T-helper 2 cell treated with Interferon-gamma antibody and Interleukin-4, amounts not matched to agents 5 μg/mL and 100 μg/mL, for 36 hours (primary cell): ENCODE measurements at regions not wholly inside any gene's neighbourhood (a gene's known extent, or its start where the extent isn't known, plus 50 kb on each side); places are given as distances from the start of the nearest gene placed in this dataset.
A peak's percentile ranks its signal among the peaks of the same experiment; 100 is the strongest.
"Not testable (repeated sequence)": the region's sequence is repeated elsewhere in the genome, so short reads cannot be mapped to it uniquely, and the experiment has no call there.

Experiments used
- DNase-seq: peaks from one replicate; pipeline ENCODE4 v3.0.0; 2021; ENCODE audit warnings: low spot score
- H3K27ac Mint-ChIP-seq: one replicate; pipeline ENCODE4 v1.8.0; 2021; ENCODE audit warnings: mild to moderate bottlenecking, mixed read lengths
- H3K27me3 Mint-ChIP-seq: one replicate; pipeline ENCODE4 v1.8.0; 2021; ENCODE audit warnings: low read depth, mixed read lengths
- H3K36me3 Mint-ChIP-seq: one replicate; pipeline ENCODE4 v1.8.0; 2021; ENCODE audit warnings: low read depth, mixed read lengths
- H3K4me1 Mint-ChIP-seq: one replicate; pipeline ENCODE4 v1.8.0; 2021; ENCODE audit warnings: low read depth, mixed read lengths
- H3K4me3 Mint-ChIP-seq: one replicate; pipeline ENCODE4 v1.8.0; 2022; ENCODE audit warnings: mild to moderate bottlenecking, moderate library complexity, mixed read lengths
- H3K9me3 Mint-ChIP-seq: one replicate; pipeline ENCODE4 v1.8.0; 2021; ENCODE audit warnings: mixed read lengths

DNA sequence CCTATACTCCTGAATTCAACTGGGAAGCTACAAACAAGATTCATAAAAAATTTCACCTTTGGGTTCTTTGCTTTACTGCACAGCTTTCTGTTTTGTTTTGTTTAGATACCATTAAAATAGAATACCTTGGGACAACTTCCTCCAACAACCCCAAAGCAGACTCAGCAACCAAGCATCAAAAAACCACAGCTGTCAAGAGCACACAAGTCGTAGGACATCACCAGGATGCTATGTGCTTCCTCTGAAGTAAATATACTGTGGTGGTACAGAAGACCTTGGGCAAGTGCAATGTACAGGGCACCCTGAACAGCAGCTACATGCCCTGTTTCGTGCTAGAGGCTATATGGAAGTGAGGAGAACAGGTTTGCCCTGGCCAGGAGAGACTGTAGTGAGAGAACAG, 359.3 kb downstream of the BCL11B start:
- H3K9me3 Mint-ChIP-seq = no peaks in the 10 kb centered on the region
- no peak for DNase-seq
- peak overlapping the region; percentile 60 for H3K27ac Mint-ChIP-seq
- no peaks in the 10 kb centered on the region for H3K36me3 Mint-ChIP-seq
- H3K4me1 Mint-ChIP-seq = peaks cover 24% of the 10 kb centered on the region
- H3K27me3 Mint-ChIP-seq = peaks cover 11% of the 10 kb centered on the region
- peak overlapping the region; percentile 23 for H3K4me3 Mint-ChIP-seq

GRCh38 chr14:98913967-98914650, 357.9 kb downstream of the BCL11B start:
- no peaks in the 10 kb centered on the region for H3K9me3 Mint-ChIP-seq
- H3K4me1 Mint-ChIP-seq = peaks cover 24% of the 10 kb centered on the region
- peaks cover 13% of the 10 kb centered on the region for H3K27me3 Mint-ChIP-seq
- H3K4me3 Mint-ChIP-seq = no peak overlapping the region
- DNase-seq = no peak
- H3K27ac Mint-ChIP-seq = no peak overlapping the region
- H3K36me3 Mint-ChIP-seq = no peaks in the 10 kb centered on the region

DNA sequence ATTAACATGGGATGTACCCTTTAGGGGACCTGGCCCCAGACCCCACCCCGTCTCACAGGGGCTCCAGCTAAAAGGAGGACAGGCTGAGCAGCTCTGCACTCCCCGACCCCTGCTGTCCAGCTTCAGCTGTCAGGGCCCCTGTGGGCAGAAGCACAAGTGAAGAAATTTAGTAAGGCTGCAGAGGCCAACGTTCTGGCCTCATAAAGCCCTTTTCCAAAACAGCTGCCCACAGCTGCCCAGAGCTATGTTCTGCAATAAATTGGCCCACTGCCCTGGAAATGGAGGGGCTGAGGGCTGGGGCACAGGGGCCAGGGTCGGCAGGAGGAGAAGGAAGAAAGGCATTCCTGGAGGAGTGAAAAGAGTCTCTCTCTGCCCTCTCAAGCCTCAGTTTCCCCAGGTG, 357.1 kb downstream of the BCL11B start:
- H3K4me1 Mint-ChIP-seq = peaks cover 22% of the 10 kb centered on the region
- H3K4me3 Mint-ChIP-seq = no peak overlapping the region
- H3K9me3 Mint-ChIP-seq = no peaks in the 10 kb centered on the region
- H3K36me3 Mint-ChIP-seq = no peaks in the 10 kb centered on the region
- DNase-seq = no peak
- peaks cover 13% of the 10 kb centered on the region for H3K27me3 Mint-ChIP-seq
- no peak overlapping the region for H3K27ac Mint-ChIP-seq

- H3K4me3 Mint-ChIP-seq = no peak overlapping the region
- no peaks in the 10 kb centered on the region for H3K36me3 Mint-ChIP-seq
- no peaks in the 10 kb centered on the region for H3K9me3 Mint-ChIP-seq
- H3K27me3 Mint-ChIP-seq = peaks cover 13% of the 10 kb centered on the region
- no peak overlapping the region for H3K27ac Mint-ChIP-seq
- H3K4me1 Mint-ChIP-seq = peaks cover 22% of the 10 kb centered on the region
- DNase-seq = no peak
Measured at GRCh38 chr14:98915625-98916024, 356.4 kb downstream of the BCL11B start.

GRCh38 chr14:98916036-98916435, 356.0 kb downstream of the BCL11B start:
- no peaks in the 10 kb centered on the region for H3K36me3 Mint-ChIP-seq
- H3K27ac Mint-ChIP-seq = no peak overlapping the region
- no peaks in the 10 kb centered on the region for H3K9me3 Mint-ChIP-seq

DNA sequence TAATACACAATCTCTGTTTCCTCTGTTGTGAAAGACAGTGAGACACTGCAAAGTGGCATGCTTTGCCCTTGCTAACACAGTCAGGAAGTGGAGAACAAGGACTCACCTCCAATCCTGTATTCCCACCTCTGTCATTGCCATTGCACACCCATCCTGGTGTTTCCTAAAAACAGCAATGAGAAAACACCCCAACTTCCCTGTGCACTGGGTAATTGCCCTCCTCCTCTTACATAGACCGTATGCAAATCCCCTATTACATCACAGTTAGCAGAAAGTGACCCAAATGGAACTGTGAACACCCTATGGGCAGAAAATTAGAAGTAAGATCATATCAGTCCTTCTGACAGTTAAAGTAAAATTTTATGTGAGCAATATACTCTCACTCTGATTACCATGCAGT, 355.5 kb downstream of the BCL11B start:
- no peaks in the 10 kb centered on the region for H3K36me3 Mint-ChIP-seq
- no peak overlapping the region for H3K4me3 Mint-ChIP-seq
- no peak for DNase-seq
- H3K27ac Mint-ChIP-seq = no peak overlapping the region
- no peaks in the 10 kb centered on the region for H3K9me3 Mint-ChIP-seq
- H3K27me3 Mint-ChIP-seq = peaks cover 14% of the 10 kb centered on the region
- peaks cover 19% of the 10 kb centered on the region for H3K4me1 Mint-ChIP-seq

More at GRCh38 chr14:98916036-98916435, 356.0 kb downstream of the BCL11B start:
- peaks cover 16% of the 10 kb centered on the region for H3K27me3 Mint-ChIP-seq
- H3K4me1 Mint-ChIP-seq = peaks cover 22% of the 10 kb centered on the region
- no peak for DNase-seq
- no peak overlapping the region for H3K4me3 Mint-ChIP-seq

DNA sequence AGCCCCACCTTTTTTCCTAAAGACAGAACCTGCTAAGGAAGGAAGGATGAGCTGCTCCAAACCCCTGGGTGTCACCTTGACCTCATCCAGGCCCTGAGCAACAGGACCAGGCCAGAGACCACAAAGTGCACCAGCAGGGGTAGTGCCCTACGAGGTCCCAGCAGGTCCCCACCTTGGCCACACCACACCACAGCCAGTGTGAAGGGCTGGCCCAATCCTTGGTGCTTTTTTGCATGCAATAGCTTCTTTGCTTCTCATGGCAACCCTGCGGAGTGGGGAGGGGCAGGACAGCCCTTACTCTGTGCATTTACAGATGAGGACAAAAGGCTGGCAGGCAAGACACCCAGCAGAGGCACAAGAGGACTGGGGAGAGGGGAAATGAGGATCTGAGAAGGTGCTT, 352.6 kb downstream of the BCL11B start:
- Mint-ChIP-seq H3K27ac (no peak overlapping the region), H3K4me1 (peaks cover 5% of the 10 kb centered on the region), H3K27me3 (peaks cover 16% of the 10 kb centered on the region), H3K36me3 (no peaks in the 10 kb centered on the region), H3K4me3 (no peak overlapping the region), H3K9me3 (peaks cover 8% of the 10 kb centered on the region)
- DNase-seq = no peak

DNA sequence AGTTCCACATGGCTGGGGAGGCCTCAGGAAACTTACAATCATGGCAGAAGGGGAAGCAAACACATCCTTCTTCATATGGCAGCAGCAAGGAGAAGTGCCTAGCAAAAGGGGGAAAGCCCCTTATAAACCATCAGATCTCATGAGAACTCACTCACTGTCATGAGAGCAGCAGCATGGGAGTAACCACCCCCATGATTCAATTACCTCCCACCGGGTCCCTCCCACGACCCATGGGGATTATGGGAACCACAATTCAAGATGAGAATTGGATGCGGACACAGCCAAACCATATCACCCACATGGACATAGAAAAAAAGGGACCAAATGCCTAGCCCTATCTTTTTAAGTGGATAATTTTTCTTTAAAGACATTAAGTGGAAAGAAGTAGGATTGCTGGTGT, 350.7 kb downstream of the BCL11B start:
- not testable (repeated sequence) for H3K36me3 Mint-ChIP-seq, H3K9me3 Mint-ChIP-seq, H3K27ac Mint-ChIP-seq, H3K4me1 Mint-ChIP-seq, DNase-seq, H3K4me3 Mint-ChIP-seq
- peaks cover 16% of the 10 kb centered on the region for H3K27me3 Mint-ChIP-seq

DNA sequence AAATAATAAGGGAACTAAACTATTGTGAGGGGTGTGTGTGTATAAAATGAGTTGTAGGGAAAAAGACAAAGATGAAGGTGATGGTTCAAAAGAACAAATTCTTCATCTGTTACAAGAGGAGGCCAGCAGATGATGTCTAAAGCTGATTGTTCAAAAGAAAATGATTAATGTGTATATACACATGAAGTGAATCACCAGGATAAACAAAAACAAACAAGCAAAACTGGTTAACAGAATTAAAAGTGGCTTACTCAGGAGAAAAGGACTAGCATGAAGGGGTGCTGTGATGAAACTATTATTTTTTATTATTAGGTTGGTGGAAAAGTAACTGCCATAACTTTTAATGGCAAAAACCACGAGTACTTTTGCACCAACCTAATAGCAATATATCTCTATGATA, 348.4 kb downstream of the BCL11B start:
- Mint-ChIP-seq H3K4me3 (no peak overlapping the region), H3K27ac (no peak overlapping the region), H3K27me3 (peaks cover 9% of the 10 kb centered on the region), H3K36me3 (peaks cover 1% of the 10 kb centered on the region), H3K4me1 (peaks cover 11% of the 10 kb centered on the region), H3K9me3 (peaks cover 8% of the 10 kb centered on the region)
- DNase-seq = no peak

DNA sequence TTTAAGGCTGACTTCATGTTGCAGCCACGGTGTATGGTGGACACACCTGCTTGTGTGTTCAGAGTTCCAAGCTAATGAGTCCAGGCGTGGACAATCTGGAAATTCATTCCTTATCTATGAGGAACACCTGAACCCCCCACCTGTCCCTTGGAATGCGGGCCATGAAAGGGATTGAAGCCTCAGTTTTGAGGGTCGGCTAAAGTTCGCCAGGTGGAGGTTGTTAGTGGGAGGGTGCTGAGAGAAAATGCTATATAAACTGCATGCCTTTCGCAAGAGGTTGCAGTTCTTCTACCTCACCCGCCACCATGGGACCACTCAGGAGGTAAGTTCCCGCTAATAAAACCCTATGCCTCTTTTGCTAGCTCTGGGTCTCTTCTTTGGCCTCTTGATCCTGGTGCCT, 348.0 kb downstream of the BCL11B start:
- peaks cover 1% of the 10 kb centered on the region for H3K36me3 Mint-ChIP-seq
- H3K4me3 Mint-ChIP-seq = no peak overlapping the region
- peaks cover 7% of the 10 kb centered on the region for H3K27me3 Mint-ChIP-seq
- H3K4me1 Mint-ChIP-seq = peaks cover 11% of the 10 kb centered on the region
- peaks cover 8% of the 10 kb centered on the region for H3K9me3 Mint-ChIP-seq
- no peak for DNase-seq
- H3K27ac Mint-ChIP-seq = no peak overlapping the region

DNA sequence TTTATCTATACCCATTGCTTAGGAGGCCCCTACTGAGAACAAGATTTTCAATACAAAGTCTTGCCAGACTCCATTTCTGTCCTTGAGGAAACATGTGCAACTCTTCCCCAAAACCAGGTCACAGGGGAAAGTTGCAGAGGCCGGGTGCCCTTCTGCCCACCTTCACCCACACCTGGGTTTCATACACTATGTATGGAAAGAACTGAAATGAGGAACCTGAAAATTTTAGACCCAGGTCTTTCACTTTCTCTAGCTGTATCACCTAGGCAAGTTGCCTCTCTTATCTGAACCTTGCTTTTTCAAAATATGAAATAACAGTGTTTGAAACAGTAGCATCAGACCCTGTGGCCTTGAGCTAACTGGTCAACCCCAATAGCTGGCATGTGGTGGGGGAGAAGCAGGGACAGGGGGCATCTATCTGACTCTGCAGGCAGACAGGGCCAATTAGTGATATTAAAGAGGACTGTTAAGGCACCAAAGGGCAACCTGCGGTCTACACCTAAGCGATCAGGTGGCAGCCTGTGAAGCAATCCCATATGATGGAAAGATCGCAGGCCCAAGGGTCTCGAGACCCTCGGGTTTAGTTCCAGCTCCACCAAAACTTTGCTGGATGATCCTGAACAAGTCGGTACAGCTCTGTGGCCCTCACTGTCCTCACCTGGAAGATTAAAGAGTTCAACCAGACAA, 346.5 kb downstream of the BCL11B start:
- peaks cover 8% of the 10 kb centered on the region for H3K9me3 Mint-ChIP-seq
- peaks cover 11% of the 10 kb centered on the region for H3K4me1 Mint-ChIP-seq
- no peak overlapping the region for H3K4me3 Mint-ChIP-seq
- peaks cover 1% of the 10 kb centered on the region for H3K36me3 Mint-ChIP-seq
- H3K27me3 Mint-ChIP-seq = peaks cover 7% of the 10 kb centered on the region
- no peak for DNase-seq
- H3K27ac Mint-ChIP-seq = no peak overlapping the region

- peaks cover 5% of the 10 kb centered on the region for H3K27me3 Mint-ChIP-seq
- DNase-seq = no peak
- no peak overlapping the region for H3K27ac Mint-ChIP-seq
- H3K9me3 Mint-ChIP-seq = peaks cover 8% of the 10 kb centered on the region
- no peak overlapping the region for H3K4me3 Mint-ChIP-seq
- peaks cover 18% of the 10 kb centered on the region for H3K4me1 Mint-ChIP-seq
- H3K36me3 Mint-ChIP-seq = peaks cover 1% of the 10 kb centered on the region
Measured at GRCh38 chr14:98926146-98926545, 345.9 kb downstream of the BCL11B start.

DNA sequence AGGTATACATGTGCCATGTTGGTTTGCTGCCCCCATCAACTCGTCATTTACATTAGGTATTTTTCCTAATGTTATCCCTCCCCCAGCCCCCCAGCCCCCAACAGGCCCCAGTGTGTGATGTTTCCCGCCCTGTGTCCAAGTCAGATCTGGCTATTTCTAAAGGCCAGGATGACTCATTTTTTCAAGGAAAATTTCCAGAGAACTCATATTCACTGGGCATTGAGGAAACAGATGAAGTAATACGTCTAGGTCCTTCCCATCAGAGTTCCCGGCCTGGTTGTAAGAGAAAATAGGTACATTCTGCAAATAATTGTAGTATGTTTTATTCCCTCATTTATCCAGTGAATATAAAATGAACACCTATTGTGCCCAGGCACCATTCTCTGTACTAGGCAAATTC, 345.2 kb downstream of the BCL11B start:
- peaks cover 10% of the 10 kb centered on the region for H3K9me3 Mint-ChIP-seq

GRCh38 chr14:98927986-98928385, 344.0 kb downstream of the BCL11B start:
- no peak overlapping the region for H3K27ac Mint-ChIP-seq
- no peak for DNase-seq
- peaks cover 34% of the 10 kb centered on the region for H3K4me1 Mint-ChIP-seq
- H3K36me3 Mint-ChIP-seq = peaks cover 1% of the 10 kb centered on the region
- peaks cover 6% of the 10 kb centered on the region for H3K9me3 Mint-ChIP-seq
- no peaks in the 10 kb centered on the region for H3K27me3 Mint-ChIP-seq
- no peak overlapping the region for H3K4me3 Mint-ChIP-seq

More for the DNA sequence above, 345.2 kb downstream of the BCL11B start:
- peaks cover 22% of the 10 kb centered on the region for H3K4me1 Mint-ChIP-seq
- peaks cover 1% of the 10 kb centered on the region for H3K36me3 Mint-ChIP-seq
- peaks cover 4% of the 10 kb centered on the region for H3K27me3 Mint-ChIP-seq
- H3K4me3 Mint-ChIP-seq = no peak overlapping the region
- no peak for DNase-seq
- no peak overlapping the region for H3K27ac Mint-ChIP-seq
